Mesenchymal stem cell (in vitro differentiated cells and primary cell): ENCODE measurements at regions not wholly inside any gene's neighbourhood (a gene's known extent, or its start where the extent isn't known, plus 50 kb on each side); places are given as distances from the start of the nearest gene placed in this dataset.
"Not testable (repeated sequence)": the region's sequence is repeated elsewhere in the genome, so short reads cannot be mapped to it uniquely, and the experiment has no call there.

ENCODE experiments used
- DNase-seq: peaks from one replicate; pipeline ENCODE4 v3.0.0-alpha.2; 2013
- H2AFZ ChIP-seq: one replicate; pipeline ENCODE4 v1.6.1; 2013; ENCODE audit warnings: low read depth, mild to moderate bottlenecking, control low read depth, inconsistent platforms, low read length, moderate library complexity
- H2AK5ac ChIP-seq: 2 replicates; pipeline ENCODE4 v1.6.1; 2013; ENCODE audit warnings: low read length, moderate library complexity, mild to moderate bottlenecking, inconsistent platforms; ENCODE audit not compliant: severe bottlenecking
- H2BK120ac ChIP-seq: one replicate; pipeline ENCODE4 v1.6.1; 2013; ENCODE audit warnings: low read depth, mild to moderate bottlenecking, inconsistent platforms, low read length, moderate library complexity
- H2BK12ac ChIP-seq, 2 experiments: one replicate each; pipeline ENCODE4 v1.6.1; 2013; ENCODE audit warnings: inconsistent platforms in 2 of 2, low read length in 2 of 2, mild to moderate bottlenecking in 2 of 2, moderate library complexity in 2 of 2, control low read depth in 1 of 2
- H2BK15ac ChIP-seq: one replicate; pipeline ENCODE4 v1.6.1; 2013; ENCODE audit warnings: mild to moderate bottlenecking, low read depth, inconsistent platforms; ENCODE audit not compliant: poor library complexity, severe bottlenecking
- H2BK5ac ChIP-seq: 2 replicates; pipeline ENCODE4 v1.6.1; 2013; ENCODE audit warnings: low read depth, mild to moderate bottlenecking, low read length, control low read depth, inconsistent platforms; ENCODE audit not compliant: poor library complexity, severe bottlenecking
- H3K14ac ChIP-seq, 2 experiments: one replicate each; pipeline ENCODE4 v1.6.1; 2013; ENCODE audit warnings: inconsistent platforms in 2 of 2, low read length in 2 of 2, control low read depth in 1 of 2, mild to moderate bottlenecking in 1 of 2, moderate library complexity in 1 of 2
- H3K18ac ChIP-seq, 2 experiments: one replicate each; pipeline ENCODE4 v1.6.1; 2013; ENCODE audit warnings: inconsistent platforms in 2 of 2, low read length in 2 of 2, control low read depth in 1 of 2, low read depth in 1 of 2, mild to moderate bottlenecking in 1 of 2
- H3K23ac ChIP-seq, 2 experiments: one replicate each; pipeline ENCODE4 v1.6.1; 2013; ENCODE audit warnings: inconsistent platforms in 2 of 2, low read length in 2 of 2, mild to moderate bottlenecking in 2 of 2, moderate library complexity in 2 of 2, control low read depth in 1 of 2
- H3K27ac ChIP-seq: 2 replicates; pipeline ENCODE4 v1.5.1; 2013; ENCODE audit warnings: mild to moderate bottlenecking, moderate library complexity, low read length, control low read depth, inconsistent platforms; ENCODE audit not compliant: poor library complexity, severe bottlenecking
- H3K27me3 ChIP-seq, 2 experiments: 2 replicates each; pipeline versions ENCODE4 v1.6.1 to v1.7.0; 2013; ENCODE audit warnings: low read length in 2 of 2, mild to moderate bottlenecking in 2 of 2, moderate library complexity in 2 of 2, control low read depth in 1 of 2, inconsistent platforms in 1 of 2; ENCODE audit not compliant: control insufficient read depth in 1 of 2, insufficient read depth in 1 of 2
- H3K36me3 ChIP-seq, 2 experiments: 2 replicates each; pipeline versions ENCODE4 v1.6.1 to v1.7.0; 2013; ENCODE audit warnings: low read length in 2 of 2, control low read depth in 1 of 2, inconsistent platforms in 1 of 2, low read depth in 1 of 2, mild to moderate bottlenecking in 1 of 2; ENCODE audit not compliant: insufficient read depth in 2 of 2, control insufficient read depth in 1 of 2
- H3K4ac ChIP-seq, 2 experiments: one replicate each; pipeline ENCODE4 v1.6.1; 2013; ENCODE audit warnings: inconsistent platforms in 2 of 2, low read length in 2 of 2, mild to moderate bottlenecking in 2 of 2, moderate library complexity in 2 of 2, control low read depth in 1 of 2, low read depth in 1 of 2
- H3K4me1 ChIP-seq: 2 replicates; pipeline ENCODE4 v1.6.1; 2013; ENCODE audit warnings: low read depth, low read length, control low read depth; ENCODE audit not compliant: control insufficient read depth, insufficient read depth
- H3K4me2 ChIP-seq: 2 replicates; pipeline ENCODE4 v1.6.1; 2013; ENCODE audit warnings: low read length, mild to moderate bottlenecking, inconsistent platforms; ENCODE audit not compliant: poor library complexity, severe bottlenecking
- H3K4me3 ChIP-seq, 2 experiments: 2 replicates each; pipeline versions ENCODE4 v1.5.1 to v1.7.0; 2013; ENCODE audit warnings: low read length in 2 of 2, mild to moderate bottlenecking in 2 of 2, control low read depth in 1 of 2, low read depth in 1 of 2; ENCODE audit not compliant: insufficient read depth in 1 of 2
- H3K79me1 ChIP-seq: replicated peaks from 2 replicates; pipeline ENCODE4 v1.6.1; 2013; ENCODE audit warnings: mild to moderate bottlenecking, control low read depth, low read length, inconsistent platforms; ENCODE audit not compliant: poor library complexity, severe bottlenecking
- H3K9ac ChIP-seq: 2 replicates; pipeline ENCODE4 v1.7.0; 2013; ENCODE audit warnings: mild to moderate bottlenecking, low read length, moderate library complexity
- H3K9me3 ChIP-seq: 2 replicates; pipeline ENCODE4 v1.7.0; 2013; ENCODE audit warnings: mild to moderate bottlenecking, low read length; ENCODE audit not compliant: control insufficient read depth
- H4K8ac ChIP-seq: one replicate; pipeline ENCODE4 v1.6.1; 2013; ENCODE audit warnings: inconsistent platforms, mild to moderate bottlenecking, low read length, moderate library complexity
- H4K91ac ChIP-seq: one replicate; pipeline ENCODE4 v1.6.1; 2013; ENCODE audit warnings: mild to moderate bottlenecking, low read length, inconsistent platforms
- WGBS: methylation state at CpG from one replicate; pipeline ENCODE4 v1.1.7; 2013; ENCODE audit warnings: mixed read lengths; 5-methylcytosine and 5-hydroxymethylcytosine counted together

GRCh38 chr3:32042867-32043266 is 61.3 kb downstream of the ZNF860 start:
- not testable (repeated sequence) for H3K27me3 ChIP-seq, H2AFZ ChIP-seq, H3K9ac ChIP-seq, H3K4me2 ChIP-seq, H3K79me1 ChIP-seq, H2AK5ac ChIP-seq, H3K4ac ChIP-seq, H3K14ac ChIP-seq, H2BK120ac ChIP-seq, H3K4me3 ChIP-seq, H3K4me1 ChIP-seq, H2BK15ac ChIP-seq, H2BK12ac ChIP-seq, DNase-seq, H3K36me3 ChIP-seq, H4K8ac ChIP-seq, H4K91ac ChIP-seq, H2BK5ac ChIP-seq, H3K18ac ChIP-seq, H3K27ac ChIP-seq, H3K23ac ChIP-seq
- WGBS, result 72% methylated on average over 6 of the region's 6 CpGs
- H3K9me3 ChIP-seq, result peaks cover 14% of the 10 kb centered on the region

DNA sequence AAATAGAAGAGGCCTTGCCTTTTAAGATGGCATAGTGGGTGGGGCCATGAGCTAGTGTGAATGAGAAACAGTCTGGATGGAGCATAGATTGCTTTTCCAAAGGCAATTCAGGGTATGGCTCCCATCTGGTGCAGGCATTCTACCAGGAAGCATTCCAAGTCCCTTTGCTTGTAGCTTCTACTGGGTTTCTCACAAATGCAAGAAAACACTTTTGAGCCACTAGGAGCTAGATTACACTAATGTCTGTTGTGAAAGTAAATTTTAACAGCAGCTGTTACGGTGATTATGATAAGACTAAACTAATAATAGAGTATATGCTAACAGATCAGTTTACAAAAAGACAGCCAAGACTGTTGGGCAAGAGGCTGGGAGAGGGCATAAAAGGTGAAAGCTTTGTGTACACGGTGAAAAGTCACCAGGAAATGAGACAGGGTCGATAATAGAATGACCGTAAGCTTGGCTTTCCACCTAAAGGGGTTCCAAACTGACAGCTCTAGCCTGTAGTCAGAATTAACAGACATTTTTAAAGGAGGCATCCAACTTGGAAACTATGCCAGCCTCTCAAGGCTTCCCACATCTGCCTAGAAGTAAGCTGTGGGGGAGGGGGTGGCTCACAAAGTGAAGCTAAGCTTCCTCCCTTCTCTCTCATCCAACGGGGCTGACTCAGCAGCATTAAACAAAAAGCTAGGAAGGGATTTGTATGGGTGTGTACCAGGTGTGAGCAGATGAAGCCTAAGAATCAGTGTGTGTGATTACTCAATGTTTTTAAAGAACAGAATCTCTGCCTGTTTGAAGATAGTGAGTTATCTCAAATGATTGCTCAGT is 61.1 kb upstream of the GPD1L start:
- Histone ChIP-seq H3K27ac (no peak overlapping the region), H2AFZ (no peak overlapping the region), H3K14ac (no peak overlapping the region), H2BK120ac (no peak overlapping the region), H2BK15ac (no peak overlapping the region), H3K79me1 (no peaks in the 10 kb centered on the region), H3K4ac (no peak overlapping the region), H4K91ac (no peak overlapping the region), H3K27me3 (no peaks in the 10 kb centered on the region), H2BK12ac (no peak overlapping the region), H2BK5ac (no peak overlapping the region), H3K4me3 (peak overlapping the region in 1 of 2 experiments; percentile 54), H3K4me2 (no peak overlapping the region), H3K9ac (peak overlapping the region; percentile 47), H3K18ac (no peak overlapping the region), H3K9me3 (peaks cover 14% of the 10 kb centered on the region), H3K36me3 (no peaks in the 10 kb centered on the region), H4K8ac (no peak overlapping the region), H3K23ac (no peak overlapping the region), H3K4me1 (no peaks in the 10 kb centered on the region), H2AK5ac (no peak overlapping the region)
- DNase-seq, result peak; percentile 70
- WGBS, result 41% methylated on average over 3 of the region's 5 CpGs

DNA sequence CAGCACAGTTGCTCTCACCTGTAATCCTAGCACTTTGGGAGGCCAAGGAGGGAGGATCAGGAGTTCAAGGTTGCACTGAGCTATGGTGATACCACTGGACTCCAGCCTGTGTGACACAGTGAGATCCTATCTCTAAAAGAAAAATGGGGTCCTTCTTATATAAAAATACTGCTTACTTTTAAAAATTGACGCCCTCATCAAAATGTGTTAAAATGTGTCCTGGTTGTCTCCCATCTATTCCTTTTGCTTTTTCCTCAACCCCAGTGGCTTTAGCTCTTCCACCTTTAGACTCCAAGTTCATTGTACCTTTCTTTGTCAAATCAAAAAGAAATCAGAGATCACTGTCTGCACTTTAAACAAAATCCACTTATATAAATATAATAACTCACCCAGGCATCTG is 60.3 kb upstream of the GPD1L start:
- Histone ChIP-seq H3K9ac (no peak overlapping the region), H4K91ac (no peak overlapping the region), H3K4ac (no peak overlapping the region), H3K27me3 (no peaks in the 10 kb centered on the region), H3K4me3 (no peak overlapping the region), H2BK120ac (no peak overlapping the region), H3K23ac (no peak overlapping the region), H4K8ac (no peak overlapping the region), H3K4me1 (no peaks in the 10 kb centered on the region), H2AFZ (no peak overlapping the region), H3K79me1 (no peaks in the 10 kb centered on the region), H2BK5ac (no peak overlapping the region), H2BK15ac (no peak overlapping the region), H2AK5ac (no peak overlapping the region), H3K9me3 (peaks cover 13% of the 10 kb centered on the region), H3K36me3 (no peaks in the 10 kb centered on the region), H3K18ac (no peak overlapping the region), H2BK12ac (no peak overlapping the region), H3K4me2 (no peak overlapping the region), H3K27ac (no peak overlapping the region), H3K14ac (no peak overlapping the region)
- DNase-seq, result no peak
- WGBS, result 98% methylated on average over 1 of the region's 1 CpG

DNA sequence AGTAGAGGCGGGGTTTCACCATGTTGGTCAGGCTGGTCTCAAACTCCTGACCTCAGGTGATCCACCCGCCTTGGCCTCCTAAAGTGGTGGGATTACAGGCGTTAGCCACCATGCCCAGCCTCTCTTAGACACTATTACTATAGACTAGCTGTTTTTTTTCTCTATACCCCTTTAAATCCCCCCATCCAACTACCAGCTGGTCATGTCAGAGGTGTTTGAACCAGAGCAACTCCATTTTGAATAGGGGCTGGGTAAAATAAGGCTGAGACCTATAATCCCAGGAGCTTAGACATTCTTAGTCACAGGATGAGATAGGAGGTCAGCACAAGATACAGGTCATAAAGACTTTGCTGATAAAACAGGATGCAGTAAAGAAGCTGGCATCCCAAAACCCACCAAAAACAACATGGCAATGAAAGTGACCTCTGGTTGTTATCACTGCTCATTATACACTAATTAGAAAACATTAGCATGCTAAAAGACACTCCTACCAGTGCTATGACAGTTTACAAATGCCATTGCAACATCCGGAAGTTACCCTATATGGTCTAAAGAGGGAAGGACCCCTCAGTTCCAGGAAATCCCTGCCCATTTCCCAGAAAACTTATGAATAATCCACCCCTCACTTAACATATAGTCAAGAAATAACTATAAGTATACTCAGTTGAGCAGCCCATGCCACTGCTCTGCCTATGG is 57.8 kb upstream of the GPD1L start:
- Histone ChIP-seq H3K18ac (no peak overlapping the region), H3K14ac (no peak overlapping the region), H3K4me3 (no peak overlapping the region), H2BK12ac (no peak overlapping the region), H3K4me1 (no peaks in the 10 kb centered on the region), H3K27me3 (no peaks in the 10 kb centered on the region), H3K36me3 (no peaks in the 10 kb centered on the region), H2BK120ac (no peak overlapping the region), H2BK15ac (no peak overlapping the region), H4K91ac (no peak overlapping the region), H2AFZ (no peak overlapping the region), H2BK5ac (no peak overlapping the region), H3K27ac (no peak overlapping the region), H3K4me2 (no peak overlapping the region), H3K4ac (no peak overlapping the region), H4K8ac (no peak overlapping the region), H2AK5ac (no peak overlapping the region), H3K23ac (no peak overlapping the region), H3K9me3 (no peaks in the 10 kb centered on the region), H3K9ac (no peak overlapping the region), H3K79me1 (no peaks in the 10 kb centered on the region)
- WGBS, result 88% methylated on average over 4 of the region's 4 CpGs
- no peak for DNase-seq
